Sigmoid colon (tissue), 3 donors: ENCODE measurements at regions not wholly inside any gene's neighbourhood (a gene's known extent, or its start where the extent isn't known, plus 50 kb on each side); places are given as distances from the start of the nearest gene placed in this dataset.

Experiments used
- CTCF ChIP-seq, 4 experiments: fragments of 450-650 bp in 3 of 4; fragments of 200-600 bp in 1 of 4; IDR thresholded peaks; one replicate each; pipeline ENCODE4 v1.5.1; 2016 to 2019; ENCODE audit warnings: antibody characterized with exemption in 4 of 4, mild to moderate bottlenecking in 3 of 4, moderate library complexity in 2 of 4
- POLR2A ChIP-seq, 2 donors: fragments of 450-650 bp; IDR thresholded peaks; one replicate each; pipeline ENCODE4 v1.6.1; 2016; ENCODE audit warnings: antibody characterized with exemption in 2 of 2, mild to moderate bottlenecking in 2 of 2, moderate library complexity in 2 of 2

GRCh38 chr18:54713386-54713785 lies 114.9 kb upstream of the RAB27B start:
- TF ChIP-seq POLR2A (IDR thresholded peaks at IDR 0.05): no peak
- no peak for TF ChIP-seq CTCF (IDR thresholded peaks at IDR 0.05)
